Skeletal muscle satellite cell (primary cell): ENCODE measurements at regions not wholly inside any gene's neighbourhood (a gene's known extent, or its start where the extent isn't known, plus 50 kb on each side); places are given as distances from the start of the nearest gene placed in this dataset.
"Not testable (repeated sequence)": the region's sequence is repeated elsewhere in the genome, so short reads cannot be mapped to it uniquely, and the experiment has no call there.

Experiments used
- H3K27me3 ChIP-seq: 2 replicates; pipeline ENCODE4 v1.7.0; 2013; ENCODE audit warnings: low read length; ENCODE audit not compliant: control insufficient read depth, insufficient read depth
- H3K36me3 ChIP-seq: 2 replicates; pipeline ENCODE4 v1.7.0; 2013; ENCODE audit warnings: mild to moderate bottlenecking, control low read depth, low read length; ENCODE audit not compliant: insufficient read depth
- H3K4me1 ChIP-seq: 2 replicates; pipeline ENCODE4 v1.7.0; 2013; ENCODE audit warnings: low read length; ENCODE audit not compliant: control insufficient read depth, insufficient read depth
- H3K4me2 ChIP-seq: 2 replicates; pipeline ENCODE4 v1.7.0; 2013; ENCODE audit warnings: mild to moderate bottlenecking, low read length
- H3K4me3 ChIP-seq: 2 replicates; pipeline ENCODE4 v1.7.0; 2013; ENCODE audit warnings: low read length
- H3K9ac ChIP-seq: 2 replicates; pipeline ENCODE4 v1.7.0; 2013; ENCODE audit warnings: mild to moderate bottlenecking, low read depth, low read length, moderate library complexity
- H3K9me3 ChIP-seq: replicated peaks from 2 replicates; pipeline ENCODE4 v1.7.0; 2013; ENCODE audit warnings: mild to moderate bottlenecking, control low read depth, low read length

DNA sequence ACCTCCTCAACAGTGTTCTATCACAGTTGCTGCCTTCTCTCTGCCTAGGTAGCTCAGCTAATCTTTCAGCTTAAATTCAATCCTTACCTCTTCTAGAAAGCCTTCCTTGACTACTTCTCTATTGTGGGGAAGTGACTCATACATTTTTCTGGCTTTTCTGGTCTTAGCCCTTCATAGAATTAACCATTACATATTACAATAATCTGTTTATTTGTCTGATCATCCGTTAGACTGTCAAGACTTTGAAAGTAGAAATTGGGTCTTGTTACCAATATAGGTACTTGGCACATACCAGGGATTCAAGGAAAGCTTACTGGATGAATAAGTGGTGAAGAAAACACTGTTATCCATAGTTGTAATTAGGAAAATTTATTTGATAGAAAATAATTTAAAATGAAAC, 89.6 kb downstream of the FANCF start:
- Histone ChIP-seq H3K4me3 (no peak overlapping the region), H3K4me1 (no peaks in the 10 kb centered on the region), H3K9me3 (no peaks in the 10 kb centered on the region), H3K27me3 (no peaks in the 10 kb centered on the region), H3K9ac (no peak overlapping the region), H3K36me3 (no peaks in the 10 kb centered on the region), H3K4me2 (no peak overlapping the region)

DNA sequence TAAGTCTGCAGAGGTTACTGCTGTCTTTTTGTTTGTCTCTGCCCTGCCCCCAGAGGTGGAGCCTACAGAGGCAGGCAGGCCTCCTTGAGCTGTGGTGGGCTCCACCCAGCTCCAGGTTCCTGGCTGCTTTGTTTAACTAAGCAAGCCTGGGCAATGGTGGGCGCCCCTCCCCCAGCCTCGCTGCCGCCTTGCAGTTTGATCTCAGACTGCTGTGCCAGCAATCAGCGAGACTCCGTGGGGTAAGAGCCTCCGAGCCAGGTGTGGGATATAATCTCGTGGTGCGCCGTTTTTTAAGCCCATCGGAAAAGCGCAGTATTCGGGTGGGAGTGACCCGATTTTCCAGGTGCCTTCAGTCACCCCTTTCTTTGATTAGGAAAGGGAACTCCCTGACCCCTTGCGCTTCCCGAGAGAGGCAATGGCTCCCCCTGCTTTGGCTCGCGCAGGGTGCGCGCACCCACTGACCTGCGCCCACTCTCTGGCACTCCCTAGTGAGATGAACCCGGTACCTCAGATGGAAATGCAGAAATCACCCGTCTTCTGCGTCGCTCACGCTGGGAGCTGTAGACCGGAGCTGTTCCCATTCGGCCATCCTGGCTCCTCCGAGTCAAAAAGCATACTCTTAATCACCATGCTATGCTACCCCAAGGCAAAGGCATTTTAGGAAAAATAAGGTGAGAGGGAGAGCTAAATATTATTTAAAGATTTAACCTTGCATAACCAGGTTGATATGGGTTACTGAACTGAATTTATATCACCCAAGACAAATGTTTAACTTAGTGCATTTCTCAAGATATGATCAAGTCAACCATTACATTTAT, 96.8 kb downstream of the FANCF start:
- H3K4me1 ChIP-seq, H3K9ac ChIP-seq, H3K36me3 ChIP-seq, H3K9me3 ChIP-seq, H3K4me2 ChIP-seq, H3K27me3 ChIP-seq, H3K4me3 ChIP-seq: not testable (repeated sequence)

DNA sequence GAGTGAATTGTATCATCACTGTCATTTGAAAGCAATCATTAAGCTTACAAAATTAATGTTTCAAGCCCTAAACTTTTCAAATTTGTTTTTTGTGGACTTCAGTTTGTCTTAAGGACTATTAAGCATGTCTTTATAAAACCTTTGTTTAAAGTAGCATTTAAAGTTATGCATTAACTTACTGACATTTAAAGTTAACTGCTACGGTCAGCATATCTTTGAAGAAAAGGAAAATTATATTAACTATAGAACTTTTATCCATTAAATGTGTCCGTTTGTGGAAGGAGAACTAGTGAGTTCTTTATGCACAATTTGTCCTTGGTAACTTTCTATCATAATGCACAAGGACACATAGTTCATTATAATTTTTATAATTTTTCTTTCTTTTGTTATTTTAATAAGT, 103.4 kb downstream of the FANCF start:
- H3K4me1 ChIP-seq = no peaks in the 10 kb centered on the region
- no peak overlapping the region for H3K9ac ChIP-seq
- H3K4me2 ChIP-seq = no peak overlapping the region
- no peaks in the 10 kb centered on the region for H3K36me3 ChIP-seq
- H3K9me3 ChIP-seq = no peaks in the 10 kb centered on the region
- H3K27me3 ChIP-seq = no peaks in the 10 kb centered on the region
- H3K4me3 ChIP-seq = no peak overlapping the region

DNA sequence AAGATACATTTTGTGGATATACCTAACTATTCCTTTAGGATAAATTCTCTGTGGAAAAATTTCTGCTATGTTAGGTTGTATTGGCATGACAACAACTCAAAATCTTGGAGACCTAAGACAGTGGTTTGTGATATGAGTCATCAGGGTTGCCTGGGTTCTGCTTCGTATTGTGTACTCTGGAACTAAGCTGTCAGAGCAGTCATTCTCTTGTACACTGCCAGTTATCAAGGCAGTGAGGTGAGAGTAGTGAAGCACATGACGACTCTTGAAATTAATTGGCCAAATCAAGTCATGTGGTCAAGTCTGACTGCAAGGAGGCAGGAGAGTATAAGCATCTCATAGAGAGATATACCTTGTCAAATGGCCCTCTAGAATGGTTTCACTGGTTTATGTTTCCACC, 104.4 kb downstream of the FANCF start:
- Histone ChIP-seq H3K4me1 (no peaks in the 10 kb centered on the region), H3K4me2 (no peak overlapping the region), H3K36me3 (no peaks in the 10 kb centered on the region), H3K9me3 (no peaks in the 10 kb centered on the region), H3K9ac (no peak overlapping the region), H3K4me3 (no peak overlapping the region), H3K27me3 (no peaks in the 10 kb centered on the region)

DNA sequence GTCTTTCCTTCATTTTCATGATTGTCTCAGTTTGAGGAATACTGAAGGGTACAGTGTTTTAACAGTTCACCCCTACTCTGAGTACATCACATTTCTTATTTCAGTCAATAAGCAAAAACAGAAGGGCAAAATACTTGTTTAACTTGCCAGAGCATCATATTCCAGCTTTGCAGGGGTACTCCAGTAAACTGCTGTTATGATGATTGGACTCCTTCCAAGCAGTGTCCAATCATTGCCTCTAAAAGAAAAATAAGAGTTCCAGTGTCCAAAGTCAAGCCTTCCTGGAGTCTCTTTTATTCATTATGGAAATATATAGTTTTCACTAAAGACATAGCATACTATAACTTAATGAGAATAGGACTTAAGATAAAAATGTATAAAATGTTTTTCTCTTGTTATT, 105.1 kb downstream of the FANCF start:
- H3K4me3 ChIP-seq = no peak overlapping the region
- no peaks in the 10 kb centered on the region for H3K4me1 ChIP-seq
- H3K9ac ChIP-seq = no peak overlapping the region
- H3K27me3 ChIP-seq = no peaks in the 10 kb centered on the region
- H3K36me3 ChIP-seq = no peaks in the 10 kb centered on the region
- no peak overlapping the region for H3K4me2 ChIP-seq
- H3K9me3 ChIP-seq = no peaks in the 10 kb centered on the region

DNA sequence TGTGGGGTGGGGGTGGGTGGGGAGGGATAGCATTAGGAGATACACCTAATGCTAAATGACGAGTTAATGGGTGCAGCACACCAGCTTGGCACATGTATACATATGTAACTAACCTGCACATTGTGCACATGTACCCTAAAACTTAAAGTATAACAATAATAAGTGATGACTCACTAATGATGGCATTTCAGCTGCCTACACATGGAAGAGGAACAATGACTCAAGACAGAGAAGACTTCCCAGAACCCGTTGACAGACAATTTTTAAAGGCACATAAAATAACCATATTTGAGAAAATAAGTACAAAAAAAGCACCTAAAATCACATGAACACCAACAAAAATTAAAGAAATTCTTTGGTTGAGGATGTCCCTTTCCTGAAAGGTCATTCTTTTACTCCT, 107.3 kb downstream of the FANCF start:
- not testable (repeated sequence) for H3K9ac ChIP-seq, H3K4me3 ChIP-seq, H3K36me3 ChIP-seq, H3K4me2 ChIP-seq, H3K4me1 ChIP-seq, H3K9me3 ChIP-seq, H3K27me3 ChIP-seq

DNA sequence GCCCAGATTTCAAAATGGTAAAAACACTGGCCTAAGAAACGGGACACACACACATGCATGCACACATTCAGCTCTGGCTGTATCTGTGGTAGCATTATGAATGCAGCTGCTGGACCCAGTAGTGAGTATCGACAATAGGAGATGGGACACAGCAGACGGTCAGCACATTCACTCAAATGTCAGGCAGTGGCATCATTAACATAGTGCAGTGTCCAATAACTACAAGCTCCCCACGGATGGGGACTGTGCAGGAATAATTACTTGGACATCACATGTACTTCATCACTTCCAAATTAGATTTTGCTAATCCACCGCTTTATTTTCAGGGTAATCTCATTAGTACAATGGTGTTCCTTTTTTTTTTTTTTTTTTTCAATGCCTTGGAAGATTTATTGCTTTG, 109.5 kb downstream of the FANCF start:
- Histone ChIP-seq H3K4me1 (no peaks in the 10 kb centered on the region), H3K4me2 (no peak overlapping the region), H3K4me3 (no peak overlapping the region), H3K9me3 (no peaks in the 10 kb centered on the region), H3K27me3 (no peaks in the 10 kb centered on the region), H3K36me3 (no peaks in the 10 kb centered on the region), H3K9ac (no peak overlapping the region)

DNA sequence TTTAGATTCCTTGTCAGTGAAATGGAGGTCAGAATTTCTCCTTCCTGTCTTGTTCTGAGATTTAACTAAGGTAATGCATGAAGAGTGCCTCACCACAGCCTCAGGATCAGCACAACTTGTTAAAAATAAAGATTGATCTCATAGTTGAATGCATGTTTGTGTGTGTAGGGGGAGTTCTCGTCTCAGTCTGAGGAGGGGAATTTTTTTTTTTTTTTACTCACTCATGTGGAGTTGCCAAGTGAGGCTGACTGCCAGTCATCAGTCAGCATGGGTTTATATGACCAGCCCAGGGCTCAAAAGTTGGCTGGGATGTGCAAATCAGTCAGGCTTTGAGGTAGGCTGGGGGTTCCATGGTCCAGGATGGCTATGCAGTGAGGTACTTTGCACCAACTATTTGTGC, 113.2 kb downstream of the FANCF start:
- H3K27me3 ChIP-seq = no peaks in the 10 kb centered on the region
- H3K4me2 ChIP-seq = no peak overlapping the region
- no peaks in the 10 kb centered on the region for H3K4me1 ChIP-seq
- no peaks in the 10 kb centered on the region for H3K36me3 ChIP-seq
- H3K4me3 ChIP-seq = no peak overlapping the region
- H3K9ac ChIP-seq = no peak overlapping the region
- H3K9me3 ChIP-seq = no peaks in the 10 kb centered on the region

DNA sequence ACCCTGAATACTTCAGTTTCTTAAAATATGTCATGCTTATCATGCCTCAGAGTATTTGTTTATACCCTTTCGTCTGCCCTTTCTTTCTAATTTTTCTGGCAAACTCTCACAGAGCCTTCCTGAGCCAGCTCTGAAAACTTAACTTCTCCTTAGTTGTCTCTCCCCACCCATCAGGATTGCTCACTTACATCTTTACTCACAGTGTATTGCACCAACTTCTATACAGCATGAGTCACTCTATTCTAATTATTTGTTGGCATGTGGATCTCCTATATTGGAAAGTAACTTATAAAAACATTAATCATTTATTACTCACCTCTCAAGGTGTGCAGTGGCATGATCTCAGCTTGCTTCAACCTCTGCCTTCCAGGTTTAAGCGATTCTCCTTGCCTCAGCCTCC, 114.9 kb downstream of the FANCF start:
- H3K9me3 ChIP-seq = no peaks in the 10 kb centered on the region
- no peaks in the 10 kb centered on the region for H3K27me3 ChIP-seq
- no peak overlapping the region for H3K4me2 ChIP-seq
- H3K4me1 ChIP-seq = no peaks in the 10 kb centered on the region
- H3K4me3 ChIP-seq = no peak overlapping the region
- H3K36me3 ChIP-seq = no peaks in the 10 kb centered on the region
- H3K9ac ChIP-seq = no peak overlapping the region

DNA sequence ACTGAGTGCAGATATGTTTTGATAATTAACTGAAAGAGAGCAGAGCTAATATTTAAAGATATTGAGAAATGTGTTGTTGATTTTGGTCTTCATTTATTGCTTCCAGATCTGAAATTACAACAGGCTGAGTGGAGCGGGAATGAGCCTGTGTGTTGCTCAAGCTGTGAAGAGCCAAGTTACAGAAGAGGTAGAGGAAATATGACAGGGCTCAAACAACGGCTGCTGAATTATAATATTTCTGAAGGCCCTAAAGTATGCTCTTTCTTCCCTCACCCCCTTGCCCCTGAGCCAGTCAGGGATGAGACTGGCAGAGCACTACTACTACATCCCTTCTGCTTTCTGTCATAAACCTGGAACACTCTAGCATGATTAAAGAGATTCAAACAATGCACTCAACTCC, 115.6 kb downstream of the FANCF start:
- H3K4me2 ChIP-seq = no peak overlapping the region
- no peaks in the 10 kb centered on the region for H3K4me1 ChIP-seq
- no peaks in the 10 kb centered on the region for H3K36me3 ChIP-seq
- H3K27me3 ChIP-seq = no peaks in the 10 kb centered on the region
- no peak overlapping the region for H3K9ac ChIP-seq
- no peak overlapping the region for H3K4me3 ChIP-seq
- H3K9me3 ChIP-seq = no peaks in the 10 kb centered on the region

DNA sequence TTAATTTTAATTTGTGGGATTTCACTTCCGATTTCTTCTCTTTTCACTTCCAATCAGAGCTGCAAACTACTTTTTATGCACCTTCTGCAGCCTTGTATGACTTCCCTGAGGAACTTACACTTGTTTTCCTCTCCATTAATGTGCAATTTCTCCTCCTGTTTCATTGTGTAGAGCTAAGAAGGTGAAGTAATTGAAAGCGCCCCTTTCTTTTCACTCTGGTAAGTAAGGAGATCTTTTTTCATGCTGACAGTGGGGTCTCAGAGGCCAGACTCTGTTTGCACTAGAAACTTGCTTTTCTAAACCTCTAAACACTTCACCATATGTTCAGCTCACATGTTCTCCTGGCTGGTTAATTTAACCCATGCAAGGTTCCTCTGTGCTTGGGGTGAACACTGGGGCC, 117.0 kb downstream of the FANCF start:
- Histone ChIP-seq H3K9ac (no peak overlapping the region), H3K27me3 (no peaks in the 10 kb centered on the region), H3K36me3 (no peaks in the 10 kb centered on the region), H3K4me2 (no peak overlapping the region), H3K4me3 (no peak overlapping the region), H3K9me3 (no peaks in the 10 kb centered on the region), H3K4me1 (no peaks in the 10 kb centered on the region)

DNA sequence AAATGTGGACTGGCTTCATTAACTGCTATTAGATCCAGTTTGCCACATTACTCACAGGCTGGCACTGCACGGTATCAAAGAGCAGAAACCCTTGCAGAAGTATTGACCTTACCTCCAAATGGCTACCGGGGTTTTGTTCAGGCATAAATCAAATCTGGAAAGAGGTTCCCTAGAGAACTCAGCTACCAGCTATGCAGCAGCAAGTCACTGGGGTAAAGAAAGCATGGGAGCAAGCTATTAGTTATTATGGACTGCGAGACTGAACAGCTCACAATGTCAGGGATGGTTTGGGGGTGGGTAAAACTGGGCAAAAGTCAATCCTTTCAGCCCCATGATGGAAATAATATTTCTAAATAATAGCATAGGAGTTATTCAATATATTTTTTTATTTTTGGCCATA, 128.1 kb downstream of the FANCF start:
- no peaks in the 10 kb centered on the region for H3K27me3 ChIP-seq
- no peak overlapping the region for H3K4me3 ChIP-seq
- H3K36me3 ChIP-seq = no peaks in the 10 kb centered on the region
- no peak overlapping the region for H3K9ac ChIP-seq
- H3K9me3 ChIP-seq = no peaks in the 10 kb centered on the region
- H3K4me1 ChIP-seq = no peaks in the 10 kb centered on the region
- H3K4me2 ChIP-seq = no peak overlapping the region
